Type B pancreatic cell (in vitro differentiated cells): ENCODE measurements at regions not wholly inside any gene's neighbourhood (a gene's known extent, or its start where the extent isn't known, plus 50 kb on each side); places are given as distances from the start of the nearest gene placed in this dataset.

Experiments used
- DNase-seq: peaks from one replicate; pipeline ENCODE4 v3.0.0; 2021; ENCODE audit warnings: mixed read lengths; ENCODE audit not compliant: unreplicated experiment; ENCODE audit errors: extremely low spot score
- H3K27ac Mint-ChIP-seq: 2 replicates; pipeline ENCODE4 v1.8.0; 2021; ENCODE audit warnings: mild to moderate bottlenecking, mixed read lengths
- H3K27me3 Mint-ChIP-seq: 2 replicates; pipeline ENCODE4 v1.8.0; 2021; ENCODE audit warnings: mixed read lengths
- H3K36me3 Mint-ChIP-seq: 2 replicates; pipeline ENCODE4 v1.8.0; 2021; ENCODE audit warnings: mixed read lengths
- H3K4me1 Mint-ChIP-seq: one replicate; pipeline ENCODE4 v1.8.0; 2021; ENCODE audit warnings: mixed read lengths; ENCODE audit not compliant: unreplicated experiment
- H3K4me3 Mint-ChIP-seq: 2 replicates; pipeline ENCODE4 v1.8.0; 2021; ENCODE audit warnings: mild to moderate bottlenecking, mixed read lengths
- H3K9me3 Mint-ChIP-seq: 2 replicates; pipeline ENCODE4 v1.8.0; 2021; ENCODE audit warnings: mixed read lengths
- TF ChIP-seq, protein P1 (sequence below): fragments of 200-600 bp; sonication (generic); conservative IDR thresholded peaks from 2 replicates; pipeline ENCODE4 v1.5.0; 2021; ENCODE audit warnings: antibody characterized with exemption, mild to moderate bottlenecking

DNA sequence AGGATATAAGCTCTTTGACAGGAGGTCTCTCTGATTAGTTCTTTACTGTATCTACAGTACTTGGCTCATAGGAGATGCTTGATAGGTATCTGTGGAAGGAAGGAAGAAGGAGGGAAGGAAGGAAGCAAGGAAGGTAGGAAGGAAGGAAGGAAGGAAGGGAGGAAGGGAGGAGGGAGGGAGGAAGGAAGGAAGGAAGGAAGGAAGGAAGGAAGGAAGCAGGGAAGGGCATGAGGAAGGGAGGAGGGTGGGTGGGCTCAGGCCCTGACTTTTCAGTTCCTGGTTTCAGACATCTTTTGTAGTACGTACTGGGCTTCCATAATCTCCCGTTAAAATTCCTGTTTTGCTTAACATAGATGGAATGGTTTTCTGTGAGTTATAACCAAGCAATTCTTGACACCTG is 175.0 kb upstream of the NUDT4 start:
- Mint-ChIP-seq H3K4me1 (peaks cover 17% of the 10 kb centered on the region), H3K27me3 (no peaks in the 10 kb centered on the region), H3K36me3 (no peaks in the 10 kb centered on the region), H3K27ac (no peak overlapping the region), H3K9me3 (no peaks in the 10 kb centered on the region), H3K4me3 (no peak overlapping the region)
- TF ChIP-seq, protein P1, sequence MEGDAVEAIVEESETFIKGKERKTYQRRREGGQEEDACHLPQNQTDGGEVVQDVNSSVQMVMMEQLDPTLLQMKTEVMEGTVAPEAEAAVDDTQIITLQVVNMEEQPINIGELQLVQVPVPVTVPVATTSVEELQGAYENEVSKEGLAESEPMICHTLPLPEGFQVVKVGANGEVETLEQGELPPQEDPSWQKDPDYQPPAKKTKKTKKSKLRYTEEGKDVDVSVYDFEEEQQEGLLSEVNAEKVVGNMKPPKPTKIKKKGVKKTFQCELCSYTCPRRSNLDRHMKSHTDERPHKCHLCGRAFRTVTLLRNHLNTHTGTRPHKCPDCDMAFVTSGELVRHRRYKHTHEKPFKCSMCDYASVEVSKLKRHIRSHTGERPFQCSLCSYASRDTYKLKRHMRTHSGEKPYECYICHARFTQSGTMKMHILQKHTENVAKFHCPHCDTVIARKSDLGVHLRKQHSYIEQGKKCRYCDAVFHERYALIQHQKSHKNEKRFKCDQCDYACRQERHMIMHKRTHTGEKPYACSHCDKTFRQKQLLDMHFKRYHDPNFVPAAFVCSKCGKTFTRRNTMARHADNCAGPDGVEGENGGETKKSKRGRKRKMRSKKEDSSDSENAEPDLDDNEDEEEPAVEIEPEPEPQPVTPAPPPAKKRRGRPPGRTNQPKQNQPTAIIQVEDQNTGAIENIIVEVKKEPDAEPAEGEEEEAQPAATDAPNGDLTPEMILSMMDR: no peak
- DNase-seq: no peak

DNA sequence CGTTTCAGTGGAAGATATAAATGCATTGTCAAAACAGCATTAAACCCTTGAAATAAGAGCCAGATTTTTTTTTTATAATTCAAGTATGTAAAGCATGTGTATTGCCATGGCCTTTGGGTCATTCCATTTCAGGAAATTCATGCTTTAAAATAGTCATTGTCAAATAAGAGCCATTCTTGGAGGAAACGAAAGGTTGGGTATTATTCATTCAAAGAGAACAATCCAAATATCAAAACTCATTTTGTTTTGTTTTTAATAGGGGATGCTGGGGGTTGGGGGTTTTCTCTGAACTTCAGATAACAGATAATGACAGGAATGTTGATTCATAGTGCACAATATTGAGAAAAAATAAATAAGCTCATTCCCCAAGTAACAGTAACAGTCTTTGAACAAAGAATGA is 174.4 kb upstream of the NUDT4 start:
- peaks cover 14% of the 10 kb centered on the region for H3K4me1 Mint-ChIP-seq
- H3K9me3 Mint-ChIP-seq: no peaks in the 10 kb centered on the region
- no peak overlapping the region for H3K4me3 Mint-ChIP-seq
- DNase-seq: no peak
- TF ChIP-seq, protein P1: no peak
- no peaks in the 10 kb centered on the region for H3K36me3 Mint-ChIP-seq
- H3K27me3 Mint-ChIP-seq: no peaks in the 10 kb centered on the region
- H3K27ac Mint-ChIP-seq: no peak overlapping the region

DNA sequence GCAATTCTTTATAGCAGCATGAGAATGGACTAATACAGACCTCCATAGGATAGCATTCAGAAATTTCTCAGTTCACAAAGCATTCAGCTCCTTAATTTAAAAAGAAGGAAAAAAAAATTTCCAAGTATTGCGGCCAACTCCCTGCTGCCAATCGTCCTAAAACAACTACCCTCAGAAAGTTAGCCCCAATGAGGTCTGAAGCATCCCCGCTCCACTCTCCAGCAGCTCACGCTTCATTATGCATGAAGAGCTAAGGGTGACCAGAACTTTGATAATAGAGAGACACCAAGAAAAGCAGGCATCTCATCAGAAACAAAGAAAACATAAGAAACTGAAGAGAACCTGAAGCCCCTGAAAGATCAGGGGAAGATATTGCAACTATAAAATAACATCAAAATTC is 172.8 kb upstream of the NUDT4 start:
- H3K36me3 Mint-ChIP-seq: no peaks in the 10 kb centered on the region
- H3K27ac Mint-ChIP-seq: no peak overlapping the region
- H3K9me3 Mint-ChIP-seq: peaks cover 6% of the 10 kb centered on the region
- no peaks in the 10 kb centered on the region for H3K27me3 Mint-ChIP-seq
- H3K4me3 Mint-ChIP-seq: no peak overlapping the region
- peaks cover 10% of the 10 kb centered on the region for H3K4me1 Mint-ChIP-seq
- TF ChIP-seq, protein P1: no peak
- no peak for DNase-seq

DNA sequence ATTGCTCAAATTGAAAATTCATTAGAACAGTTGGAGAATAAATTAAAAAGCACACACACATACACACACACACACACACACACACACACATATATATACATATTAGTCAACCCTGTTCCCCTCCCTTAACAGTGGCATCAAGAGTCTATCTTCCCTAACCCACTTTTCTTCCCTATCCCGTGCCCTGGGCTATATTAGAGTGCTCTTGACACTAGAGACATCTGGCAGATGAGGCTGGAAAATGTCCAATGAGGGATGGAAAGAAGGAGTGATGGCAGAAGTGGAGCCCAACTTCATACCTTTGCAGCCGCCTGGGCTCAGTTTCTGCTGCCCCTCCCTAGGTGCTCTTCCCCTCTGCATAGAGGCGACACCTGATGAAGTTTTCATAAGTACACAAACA is 172.4 kb upstream of the NUDT4 start:
- H3K36me3 Mint-ChIP-seq: no peaks in the 10 kb centered on the region
- no peaks in the 10 kb centered on the region for H3K27me3 Mint-ChIP-seq
- no peak overlapping the region for H3K27ac Mint-ChIP-seq
- peaks cover 6% of the 10 kb centered on the region for H3K9me3 Mint-ChIP-seq
- TF ChIP-seq, protein P1: no peak
- peaks cover 5% of the 10 kb centered on the region for H3K4me1 Mint-ChIP-seq
- H3K4me3 Mint-ChIP-seq: no peak overlapping the region
- DNase-seq: no peak

DNA sequence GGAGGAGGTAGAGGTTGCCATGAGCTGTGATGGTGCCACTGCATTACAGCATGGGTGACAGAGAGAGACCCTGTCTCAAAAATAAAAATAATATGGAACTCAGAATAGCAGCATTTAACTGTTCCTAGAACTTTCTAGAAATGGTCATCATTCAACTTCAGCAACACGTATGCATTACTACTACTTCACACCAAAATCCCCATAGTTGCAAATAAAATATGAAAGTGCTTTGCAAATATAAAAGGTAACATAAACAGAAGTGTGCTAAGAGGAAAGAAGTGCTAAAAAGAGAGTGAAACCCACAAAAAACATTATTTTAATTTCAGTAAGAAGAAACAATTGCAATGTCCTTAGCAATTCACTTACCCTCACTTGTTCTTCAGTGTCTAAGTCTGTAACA is 169.7 kb upstream of the NUDT4 start:
- Mint-ChIP-seq H3K9me3 (peaks cover 6% of the 10 kb centered on the region), H3K27me3 (no peaks in the 10 kb centered on the region), H3K4me3 (no peak overlapping the region), H3K4me1 (no peaks in the 10 kb centered on the region), H3K27ac (no peak overlapping the region), H3K36me3 (no peaks in the 10 kb centered on the region)
- TF ChIP-seq, protein P1: no peak
- DNase-seq: no peak
